ENCODE measurements at regions not wholly inside any gene's neighbourhood (a gene's known extent, or its start where the extent isn't known, plus 50 kb on each side); places are given as distances from the start of the nearest gene placed in this dataset.
"Not testable (repeated sequence)": the region's sequence is repeated elsewhere in the genome, so short reads cannot be mapped to it uniquely, and the experiment has no call there.

DNA sequence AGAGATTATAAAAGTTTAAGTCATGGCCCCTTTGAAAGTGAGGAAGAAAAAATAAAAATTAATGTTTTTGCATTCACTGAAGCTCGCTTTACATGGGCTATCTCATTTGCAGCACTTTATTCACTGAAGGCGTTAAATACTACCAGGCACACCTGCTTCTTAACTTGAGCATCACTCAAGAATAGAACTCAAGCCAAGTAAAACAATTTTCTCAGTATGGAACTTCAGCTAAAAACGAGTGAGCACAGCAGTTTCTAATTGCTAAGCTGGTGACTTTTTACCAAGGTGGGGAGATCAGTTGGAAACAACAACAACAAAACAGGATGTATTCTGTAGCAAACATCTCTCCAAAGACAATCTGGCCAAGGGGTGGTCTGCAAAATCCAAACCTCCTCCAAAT lies 405.6 kb downstream of the RAB38 start:
- no peak for DNase-seq (ENCODE audit: low read depth in 2 of 2)

- no peak for DNase-seq (ENCODE audit: low read depth in 2 of 2)
Measured at GRCh38 chr11:87767615-87768014, 407.6 kb downstream of the RAB38 start.

DNA sequence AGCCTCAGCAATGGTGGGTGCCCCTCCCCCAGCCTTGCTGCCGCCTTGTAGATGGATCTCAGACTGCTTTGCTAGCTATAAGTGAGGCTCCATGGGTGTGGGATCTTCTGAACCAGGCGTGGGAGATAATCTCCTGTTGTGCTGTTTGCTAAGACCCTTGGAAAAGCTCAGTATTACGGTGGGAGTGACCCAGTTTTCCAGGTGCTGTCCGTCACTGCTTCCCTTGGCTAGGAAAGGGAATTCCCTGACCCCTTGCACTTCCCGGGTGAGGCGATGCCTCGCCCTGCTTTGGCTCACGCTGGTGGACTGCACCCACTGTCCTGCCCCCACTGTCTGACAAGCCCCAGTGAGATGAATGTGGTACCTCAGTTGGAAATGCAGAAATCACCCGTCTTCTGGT lies 411.2 kb downstream of the RAB38 start:
- not testable (repeated sequence) for DNase-seq (ENCODE audit: low read depth in 2 of 2)

DNA sequence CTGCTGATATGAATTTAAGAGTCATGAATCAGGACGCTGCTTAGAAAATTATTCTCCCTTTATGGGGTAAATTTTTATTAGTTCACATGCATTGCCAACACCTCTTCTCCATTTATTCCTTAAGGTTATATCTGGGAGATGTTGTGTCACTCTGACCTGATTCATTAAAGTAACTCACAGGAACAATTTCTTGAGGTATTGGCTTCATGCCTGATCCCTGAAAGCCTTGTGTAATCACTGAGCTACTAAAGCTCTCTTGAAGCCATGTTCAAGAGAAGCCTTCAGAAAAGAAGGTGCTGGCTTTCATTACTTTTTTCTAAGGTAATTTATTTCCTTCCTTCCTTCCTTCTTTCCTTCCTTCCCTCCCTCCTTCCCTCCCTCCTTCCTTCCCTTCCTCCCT lies 420.6 kb downstream of the RAB38 start:
- no peak for DNase-seq (ENCODE audit: low read depth in 2 of 2)

DNA sequence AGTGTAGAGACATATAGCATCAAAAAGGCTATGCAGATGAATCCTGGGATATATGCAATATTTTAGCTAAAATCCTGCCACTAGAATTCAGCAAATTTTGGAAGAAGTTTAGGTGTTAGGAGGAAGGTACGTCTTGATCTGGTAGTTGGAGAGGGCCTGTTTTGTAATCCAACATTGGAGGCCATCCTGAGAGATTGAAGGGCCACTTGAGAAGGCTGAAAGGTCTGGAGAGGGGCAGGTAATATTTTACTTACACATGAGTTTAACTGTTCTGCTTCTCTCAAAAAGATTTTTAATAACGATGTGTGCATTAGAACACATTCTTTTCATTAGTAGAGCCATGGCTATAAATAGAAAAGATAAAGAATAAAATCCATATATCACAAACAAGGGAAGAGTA lies 422.1 kb downstream of the RAB38 start:
- DNase-seq (ENCODE audit: low read depth in 2 of 2), result no peak

DNA sequence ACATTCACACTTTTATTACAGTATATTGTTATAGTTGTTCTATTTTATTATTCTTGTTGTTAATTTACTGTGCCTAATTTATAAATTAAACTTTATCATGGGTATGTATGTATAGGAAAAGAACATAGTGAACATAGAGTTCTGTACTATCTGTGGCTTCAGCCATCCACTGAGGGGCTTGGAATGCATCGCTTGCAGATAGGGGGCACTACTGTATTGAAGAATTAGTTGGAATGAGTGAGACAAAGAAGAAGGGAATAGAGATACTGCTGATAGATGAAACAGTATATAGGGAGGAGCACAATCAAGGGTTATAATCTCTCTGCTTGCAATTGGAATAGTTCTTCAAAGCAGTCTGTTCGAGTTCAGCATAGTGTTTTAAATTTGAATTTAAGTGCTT lies 432.2 kb downstream of the RAB38 start:
- DNase-seq (ENCODE audit: low read depth in 2 of 2), result no peak

DNA sequence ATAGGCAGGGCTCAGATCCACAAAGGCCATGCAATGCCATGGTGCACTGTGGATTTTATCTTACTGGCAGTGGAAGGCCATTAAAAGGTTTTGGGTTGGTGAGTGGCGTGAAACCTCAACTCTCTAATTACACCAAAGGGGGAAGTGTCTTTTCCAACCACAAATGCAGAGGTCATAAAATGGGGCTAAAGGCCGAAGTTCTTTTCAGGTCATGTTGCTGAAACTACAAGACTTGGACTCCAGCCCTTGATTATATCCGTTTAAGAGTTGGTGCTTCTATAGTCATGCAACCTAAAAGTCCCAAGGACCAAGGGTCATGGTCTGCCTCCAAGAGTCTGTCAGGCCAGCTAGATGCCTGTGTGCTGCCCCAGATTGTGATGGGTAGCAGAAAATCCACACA lies 434.3 kb downstream of the RAB38 start:
- DNase-seq (ENCODE audit: low read depth in 2 of 2), result no peak

DNA sequence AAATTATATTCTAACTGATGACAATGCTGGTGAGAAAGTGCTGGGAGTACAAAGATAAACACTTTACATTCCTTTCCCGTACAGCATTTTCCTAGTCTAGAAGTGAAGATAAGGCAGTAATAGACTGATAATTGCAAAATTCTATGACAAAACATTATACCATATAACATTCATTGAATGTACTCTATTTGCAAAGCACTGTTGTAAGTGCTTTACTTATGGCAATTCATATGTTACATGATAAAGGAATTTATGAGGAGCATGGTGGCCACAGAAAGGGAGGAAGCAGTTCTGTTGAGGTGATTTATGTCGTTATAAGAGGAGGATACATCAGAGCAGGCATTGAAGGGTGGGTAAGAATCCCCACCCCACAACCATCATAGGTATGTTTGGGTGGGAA lies 434.8 kb downstream of the RAB38 start:
- DNase-seq (ENCODE audit: low read depth in 2 of 2), result no peak

DNA sequence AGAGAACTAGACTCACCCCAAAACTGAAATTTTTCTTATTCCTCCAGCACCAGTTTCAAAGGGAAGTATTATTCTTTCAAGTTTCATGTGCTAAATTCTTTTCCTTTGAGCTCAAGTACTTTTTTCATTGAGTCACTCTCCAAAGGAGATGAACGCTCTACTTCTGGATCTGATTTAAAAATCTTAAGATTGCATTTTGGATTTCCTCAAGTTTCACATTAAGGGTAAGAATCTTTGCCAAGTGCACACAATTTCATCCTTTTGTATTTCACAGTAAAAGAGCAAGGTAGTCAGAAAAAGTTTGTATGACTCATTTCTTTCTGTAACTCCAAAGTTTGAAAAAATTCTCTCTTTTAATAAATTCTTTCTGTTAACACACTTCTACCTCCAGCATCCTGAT lies 435.5 kb downstream of the RAB38 start:
- no peak for DNase-seq (ENCODE audit: low read depth in 2 of 2)

- no peak for DNase-seq (ENCODE audit: low read depth in 2 of 2)
Measured at GRCh38 chr11:87739261-87739660, 436.0 kb downstream of the RAB38 start.

DNA sequence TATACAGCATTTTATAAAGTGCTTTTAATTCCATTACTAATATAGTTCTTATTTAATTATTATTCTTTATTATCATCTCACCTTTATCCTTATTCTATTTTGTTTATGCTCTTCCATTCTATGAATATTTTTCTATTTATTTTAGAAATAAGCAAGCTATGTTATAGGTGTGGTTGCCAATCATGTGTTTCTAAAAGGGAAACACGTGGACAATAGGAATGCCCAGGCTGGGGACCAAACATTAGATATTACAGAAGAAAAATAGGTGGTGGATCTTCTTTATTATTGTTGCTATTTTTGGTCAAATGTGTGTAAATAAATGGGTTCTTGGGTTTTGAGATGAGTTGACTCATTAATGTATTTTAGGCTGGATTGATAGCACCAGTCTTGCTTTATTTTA lies 438.3 kb downstream of the RAB38 start:
- no peak for DNase-seq (ENCODE audit: low read depth in 2 of 2)

DNA sequence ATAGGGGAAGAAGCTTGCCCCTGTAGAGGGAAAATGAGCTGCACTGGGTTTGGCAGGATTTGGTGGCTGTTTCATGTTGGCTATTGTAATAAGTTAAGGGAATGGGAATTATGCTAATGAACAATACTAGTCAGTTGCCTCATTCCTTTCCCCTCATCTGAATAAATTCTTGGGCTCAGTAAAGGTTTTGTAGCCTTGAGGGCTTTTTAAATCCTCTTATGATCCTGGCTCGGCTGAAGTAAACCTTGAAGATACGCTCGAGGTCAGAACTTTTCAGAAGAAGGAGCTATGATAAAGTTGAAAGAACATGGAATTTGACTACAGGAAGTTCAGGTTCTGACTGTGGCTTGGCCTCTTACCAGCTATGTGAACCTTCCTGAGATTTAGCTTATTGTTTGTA lies 448.7 kb downstream of the RAB38 start:
- no peak for DNase-seq (ENCODE audit: low read depth in 2 of 2)

DNA sequence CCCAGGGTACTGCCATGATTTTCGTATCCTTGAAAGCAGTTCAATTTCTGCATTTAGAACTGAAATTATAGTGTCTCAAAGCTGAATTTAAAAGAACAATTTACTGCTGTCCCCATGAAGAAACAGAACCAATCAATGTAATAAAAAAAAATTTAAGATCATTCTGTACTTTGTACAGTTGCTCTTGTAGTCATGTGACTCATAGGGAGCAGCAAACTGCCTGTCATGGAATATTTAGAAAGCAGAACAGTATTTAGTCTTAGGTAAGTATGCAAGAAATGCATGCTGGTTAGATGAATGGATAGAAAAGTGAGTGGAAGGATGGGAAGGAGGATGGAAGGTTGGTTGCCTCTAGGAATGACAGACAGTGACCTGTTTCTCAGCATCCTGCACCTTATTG lies 450.9 kb downstream of the RAB38 start:
- no peak for DNase-seq (ENCODE audit: low read depth in 2 of 2)

DNA sequence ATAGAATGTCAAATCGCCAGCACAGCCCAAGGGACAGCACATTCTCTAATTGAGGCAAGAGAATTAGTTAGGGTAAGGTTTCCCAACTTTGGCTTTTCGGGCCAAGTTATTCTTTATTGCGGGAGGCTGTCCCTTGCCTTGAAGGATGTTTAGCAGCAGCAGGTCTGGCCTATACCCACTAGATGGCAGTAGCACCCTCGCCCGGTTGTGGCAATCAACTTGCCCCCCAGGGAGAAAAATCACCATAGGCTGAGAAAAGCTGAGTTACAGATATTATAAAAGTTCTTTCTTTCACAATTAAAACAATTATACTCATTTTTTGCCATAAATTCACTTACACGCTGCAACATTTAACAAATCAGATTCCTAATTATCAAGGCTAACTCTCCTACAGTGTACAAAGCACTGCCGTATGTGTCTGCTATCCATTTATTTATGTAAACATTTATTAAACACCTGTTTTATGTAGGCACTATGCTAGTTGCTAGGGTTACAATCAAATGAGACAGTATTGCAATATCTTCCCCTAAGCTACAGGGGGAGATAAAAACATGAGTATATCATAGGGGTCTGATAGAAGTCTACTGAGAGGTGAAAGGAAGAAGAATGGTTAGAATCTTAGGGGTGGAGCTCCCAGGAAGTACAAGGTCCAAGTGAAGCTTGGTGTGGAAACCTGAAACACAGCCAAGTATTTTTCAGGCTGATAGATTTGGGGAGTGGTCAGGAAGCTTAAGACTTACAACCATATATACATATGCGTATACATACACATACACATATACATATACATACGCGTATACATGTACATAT lies 452.3 kb downstream of the RAB38 start:
- DNase-seq (ENCODE audit: low read depth in 2 of 2), result peak; percentile 28 to 35

GRCh38 chr11:87719326-87720073 lies 455.7 kb downstream of the RAB38 start:
- DNase-seq (ENCODE audit: low read depth in 2 of 2), result peak in 1 of 2 donors; percentile 15

GRCh38 chr11:87712802-87713202 lies 462.4 kb downstream of the RAB38 start:
- DNase-seq (ENCODE audit: low read depth in 2 of 2), result no peak

GRCh38 chr11:87712391-87712790 lies 462.9 kb downstream of the RAB38 start:
- no peak for DNase-seq (ENCODE audit: low read depth in 2 of 2)

DNA sequence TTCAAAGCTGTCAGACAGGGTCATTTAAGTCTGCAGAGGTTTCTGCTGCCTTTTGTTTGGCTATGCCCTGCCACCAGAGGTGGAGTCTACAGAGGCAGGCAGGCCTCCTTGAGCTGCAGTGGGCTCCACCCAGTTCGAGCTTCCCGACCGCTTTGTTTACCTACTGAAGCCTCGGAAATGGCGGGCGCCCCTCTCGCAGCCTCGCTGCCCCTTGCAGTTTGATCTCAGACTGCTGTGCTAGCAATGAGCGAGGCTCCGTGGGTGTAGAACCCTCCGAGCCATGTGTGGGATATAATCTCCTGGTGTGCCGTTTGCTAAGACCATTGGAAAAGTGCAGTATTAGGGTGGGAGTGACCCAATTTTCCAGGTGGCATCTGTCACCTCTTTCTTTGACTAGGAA lies 471.7 kb downstream of the RAB38 start:
- DNase-seq (ENCODE audit: low read depth in 2 of 2), result not testable (repeated sequence)

GRCh38 chr11:87675993-87676392 lies 499.2 kb downstream of the RAB38 start:
- DNase-seq (ENCODE audit: low read depth in 2 of 2), result no peak

GRCh38 chr11:87666730-87667129 lies 508.5 kb downstream of the RAB38 start:
- DNase-seq (ENCODE audit: low read depth in 2 of 2), result no peak

GRCh38 chr11:87662287-87662686 lies 513.0 kb downstream of the RAB38 start:
- no peak for DNase-seq (ENCODE audit: low read depth in 2 of 2)

DNA sequence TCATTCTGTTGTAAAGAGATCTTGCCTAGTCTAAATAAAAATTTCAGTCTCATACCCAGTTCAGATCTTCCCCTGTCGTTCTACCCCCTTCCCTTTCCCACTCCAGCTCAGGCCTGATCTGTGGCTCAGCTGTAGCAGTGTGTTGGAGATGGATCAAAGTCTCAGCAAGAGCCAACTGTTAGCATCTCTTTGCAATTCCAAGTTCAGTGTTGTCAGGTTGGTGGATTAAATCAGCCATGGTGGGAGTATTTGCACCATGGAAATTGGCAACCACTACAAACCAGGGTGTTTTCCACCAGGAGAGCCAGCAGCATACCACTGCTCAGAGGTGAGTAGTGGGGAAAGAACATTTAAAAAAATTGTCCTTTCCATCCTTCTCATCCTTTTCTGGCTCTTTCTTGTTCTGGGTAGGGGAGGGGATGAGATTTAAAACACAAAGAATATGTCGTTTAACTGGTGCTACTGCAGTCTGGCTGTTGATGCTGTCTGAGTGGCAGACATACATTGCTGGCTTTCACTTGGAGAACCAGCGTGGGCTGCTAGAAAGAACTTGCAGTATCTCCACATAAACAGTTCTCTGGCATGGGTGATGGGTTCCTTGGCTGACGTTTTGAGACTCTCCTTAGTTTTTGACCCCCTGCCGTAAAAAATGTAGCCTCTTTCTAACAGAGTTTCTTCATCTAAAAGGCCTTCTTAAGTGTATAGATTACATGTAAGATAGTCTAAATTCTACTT lies 514.1 kb downstream of the RAB38 start:
- no peak for DNase-seq (ENCODE audit: low read depth in 2 of 2)
